ENCODE measurements at regions not wholly inside any gene's neighbourhood (a gene's known extent, or its start where the extent isn't known, plus 50 kb on each side); places are given as distances from the start of the nearest gene placed in this dataset.

GRCh38 chr10:43882711-43883110 is 234.0 kb upstream of the ZNF32 start:
- TF ChIP-seq, protein P1, sequence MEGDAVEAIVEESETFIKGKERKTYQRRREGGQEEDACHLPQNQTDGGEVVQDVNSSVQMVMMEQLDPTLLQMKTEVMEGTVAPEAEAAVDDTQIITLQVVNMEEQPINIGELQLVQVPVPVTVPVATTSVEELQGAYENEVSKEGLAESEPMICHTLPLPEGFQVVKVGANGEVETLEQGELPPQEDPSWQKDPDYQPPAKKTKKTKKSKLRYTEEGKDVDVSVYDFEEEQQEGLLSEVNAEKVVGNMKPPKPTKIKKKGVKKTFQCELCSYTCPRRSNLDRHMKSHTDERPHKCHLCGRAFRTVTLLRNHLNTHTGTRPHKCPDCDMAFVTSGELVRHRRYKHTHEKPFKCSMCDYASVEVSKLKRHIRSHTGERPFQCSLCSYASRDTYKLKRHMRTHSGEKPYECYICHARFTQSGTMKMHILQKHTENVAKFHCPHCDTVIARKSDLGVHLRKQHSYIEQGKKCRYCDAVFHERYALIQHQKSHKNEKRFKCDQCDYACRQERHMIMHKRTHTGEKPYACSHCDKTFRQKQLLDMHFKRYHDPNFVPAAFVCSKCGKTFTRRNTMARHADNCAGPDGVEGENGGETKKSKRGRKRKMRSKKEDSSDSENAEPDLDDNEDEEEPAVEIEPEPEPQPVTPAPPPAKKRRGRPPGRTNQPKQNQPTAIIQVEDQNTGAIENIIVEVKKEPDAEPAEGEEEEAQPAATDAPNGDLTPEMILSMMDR (IDR thresholded peaks at IDR 0.05; ENCODE audit: borderline replicate concordance, extremely low read depth, low read length, poor library complexity, severe bottlenecking): no peak
- TF ChIP-seq EZH2 (IDR thresholded peaks at IDR 0.05; ENCODE audit: borderline replicate concordance, low read depth, low read length, severe bottlenecking): no peak
